Inflammatory macrophage treated with lipopolysaccharide for 1 hour (primary cell): ENCODE measurements at regions not wholly inside any gene's neighbourhood (a gene's known extent, or its start where the extent isn't known, plus 50 kb on each side); places are given as distances from the start of the nearest gene placed in this dataset.
"Not testable (repeated sequence)": the region's sequence is repeated elsewhere in the genome, so short reads cannot be mapped to it uniquely, and the experiment has no call there.

ENCODE experiments used
- DNase-seq, 2 donors: peaks; one replicate each; pipeline ENCODE4 v3.0.0-alpha.2; 2020 to 2022

- DNase-seq: no peak
Measured at GRCh38 chr18:30004965-30005364, 1037.6 kb downstream of the DSC3 start.

- DNase-seq: no peak
Measured at GRCh38 chr18:29982218-29982617, 1060.3 kb downstream of the DSC3 start.

- DNase-seq: no peak
Measured at GRCh38 chr18:29979881-29980280, 1062.7 kb downstream of the DSC3 start.

- no peak for DNase-seq
Measured at GRCh38 chr18:29969876-29970275, 1072.7 kb downstream of the DSC3 start.

- DNase-seq: no peak
Measured at GRCh38 chr18:29962579-29962978, 1080.0 kb downstream of the DSC3 start.

- DNase-seq: no peak
Measured at GRCh38 chr18:29960539-29960938, 1082.0 kb downstream of the DSC3 start.

- no peak for DNase-seq
Measured at GRCh38 chr18:29930231-29930630, 1112.3 kb downstream of the DSC3 start.

- no peak for DNase-seq
Measured at GRCh38 chr18:29928081-29928480, 1114.5 kb downstream of the DSC3 start.

GRCh38 chr18:29925566-29925965, 1117.0 kb downstream of the DSC3 start:
- no peak for DNase-seq

GRCh38 chr18:29912351-29912750, 1130.2 kb downstream of the DSC3 start:
- DNase-seq: no peak

- DNase-seq: no peak
Measured at GRCh38 chr18:29892960-29893558, 1149.5 kb downstream of the DSC3 start.

GRCh38 chr18:29883114-29883513, 1159.4 kb downstream of the DSC3 start:
- DNase-seq: no peak

- no peak for DNase-seq
Measured at GRCh38 chr18:29882620-29883019, 1159.9 kb downstream of the DSC3 start.

- no peak for DNase-seq
Measured at GRCh38 chr18:29879763-29880162, 1162.8 kb downstream of the DSC3 start.

GRCh38 chr18:29874519-29875098, 1167.9 kb downstream of the DSC3 start:
- peak; percentile 3 to 20 for DNase-seq

GRCh38 chr18:29873211-29873610, 1169.3 kb downstream of the DSC3 start:
- DNase-seq: no peak

- no peak for DNase-seq
Measured at GRCh38 chr18:29871246-29871645, 1171.3 kb downstream of the DSC3 start.

GRCh38 chr18:29862824-29863223, 1179.7 kb downstream of the DSC3 start:
- DNase-seq: no peak

GRCh38 chr18:29855637-29856036, 1186.9 kb downstream of the DSC3 start:
- no peak for DNase-seq

GRCh38 chr18:29853126-29853525, 1189.4 kb downstream of the DSC3 start:
- no peak for DNase-seq

- DNase-seq: no peak
Measured at GRCh38 chr18:29849144-29849543, 1193.4 kb downstream of the DSC3 start.

GRCh38 chr18:29841631-29842030, 1200.9 kb downstream of the DSC3 start:
- DNase-seq: no peak

- DNase-seq: no peak
Measured at GRCh38 chr18:29840089-29840488, 1202.5 kb downstream of the DSC3 start.

- not testable (repeated sequence) for DNase-seq
Measured at GRCh38 chr18:29838961-29839360, 1203.6 kb downstream of the DSC3 start.

GRCh38 chr18:29838556-29838955, 1204.0 kb downstream of the DSC3 start:
- DNase-seq: no peak
